IPS-11a (cell line): ENCODE measurements at regions not wholly inside any gene's neighbourhood (a gene's known extent, or its start where the extent isn't known, plus 50 kb on each side); places are given as distances from the start of the nearest gene placed in this dataset.

Experiments used
- H3K4me3 ChIP-seq: one replicate; pipeline ENCODE4 v1.5.1; 2013; ENCODE audit warnings: low read depth, low read length, control low read depth

- no peak overlapping the region for H3K4me3 ChIP-seq
Measured at GRCh38 chr3:106789276-106789675, 588.0 kb upstream of the CCDC54 start.

- no peak overlapping the region for H3K4me3 ChIP-seq
Measured at GRCh38 chr3:106792716-106793115, 584.5 kb upstream of the CCDC54 start.

GRCh38 chr3:106794442-106794841 lies 582.8 kb upstream of the CCDC54 start:
- H3K4me3 ChIP-seq = no peak overlapping the region

GRCh38 chr3:106795553-106795952 lies 581.7 kb upstream of the CCDC54 start:
- no peak overlapping the region for H3K4me3 ChIP-seq

DNA sequence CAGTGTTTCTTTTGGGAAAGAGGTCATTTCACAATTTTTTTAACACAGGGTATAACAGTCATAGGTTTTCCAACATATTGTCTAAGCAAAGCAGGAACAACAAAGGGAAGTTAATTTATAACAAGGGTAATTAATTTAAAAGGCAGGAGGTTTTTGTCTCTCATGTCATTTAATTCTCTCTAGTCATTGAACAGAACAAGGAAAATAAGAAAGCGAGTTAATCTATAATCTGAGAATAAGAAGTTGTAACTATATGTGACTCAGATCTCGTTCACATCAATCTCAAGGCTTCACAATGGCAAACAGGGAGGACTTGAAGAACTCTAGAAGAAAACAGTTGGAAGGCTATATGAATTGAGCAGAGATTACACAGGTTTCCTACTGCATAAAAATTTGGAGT lies 579.8 kb upstream of the CCDC54 start:
- H3K4me3 ChIP-seq = no peak overlapping the region

DNA sequence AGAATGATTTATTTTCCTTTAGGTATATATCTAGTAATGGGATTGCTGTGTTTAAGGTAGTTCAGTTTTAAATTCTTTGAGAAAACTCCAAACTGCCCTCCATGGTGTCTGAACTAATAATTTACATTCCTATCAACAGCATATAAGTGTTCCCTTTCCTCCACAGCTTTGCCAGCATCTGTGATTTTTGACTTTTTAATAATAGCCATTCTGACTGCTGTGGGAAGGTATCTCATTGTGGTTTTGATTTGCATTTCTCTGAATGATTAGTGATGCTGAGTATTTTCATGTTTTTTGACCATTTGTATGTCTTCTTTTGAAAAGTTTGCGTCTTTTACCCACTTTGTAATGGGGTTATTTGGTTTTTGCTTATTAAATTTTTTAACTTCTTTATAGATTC lies 571.6 kb upstream of the CCDC54 start:
- H3K4me3 ChIP-seq = no peak overlapping the region

DNA sequence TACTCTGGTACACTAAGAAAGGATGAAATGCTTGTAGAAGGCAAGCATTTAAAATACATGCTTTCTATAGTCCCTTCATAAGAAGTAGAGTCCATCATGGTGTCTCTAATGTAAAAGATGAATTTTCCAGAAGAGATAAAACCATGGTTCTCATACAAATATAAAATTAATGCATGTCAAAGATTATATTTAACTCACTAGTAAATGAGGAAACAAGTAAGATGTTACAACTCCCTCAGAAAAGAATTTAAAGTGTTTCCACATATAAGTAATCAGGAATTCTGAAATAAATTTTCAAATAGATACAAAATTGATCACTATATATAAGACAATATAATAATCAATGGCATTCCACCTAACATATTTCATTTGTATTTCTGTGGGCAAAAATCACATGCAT lies 570.3 kb upstream of the CCDC54 start:
- H3K4me3 ChIP-seq = no peak overlapping the region

DNA sequence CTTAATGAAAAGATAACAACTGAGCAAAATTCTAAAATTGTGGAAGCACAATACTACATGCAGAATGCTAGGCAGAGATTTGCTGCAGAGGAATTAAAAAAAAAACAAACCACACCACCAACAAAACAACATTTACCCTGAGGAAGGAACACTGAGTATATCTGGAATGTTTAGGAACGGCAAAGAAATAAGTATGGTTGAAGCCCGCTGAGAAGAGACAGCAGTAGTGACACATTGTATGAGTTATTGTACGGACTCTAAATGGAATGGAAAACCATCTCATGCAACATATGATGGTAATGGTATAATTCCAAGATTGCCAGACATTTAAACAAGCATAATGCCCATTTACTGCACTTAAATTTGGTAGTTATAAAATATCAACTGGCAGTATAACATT lies 568.2 kb upstream of the CCDC54 start:
- no peak overlapping the region for H3K4me3 ChIP-seq

DNA sequence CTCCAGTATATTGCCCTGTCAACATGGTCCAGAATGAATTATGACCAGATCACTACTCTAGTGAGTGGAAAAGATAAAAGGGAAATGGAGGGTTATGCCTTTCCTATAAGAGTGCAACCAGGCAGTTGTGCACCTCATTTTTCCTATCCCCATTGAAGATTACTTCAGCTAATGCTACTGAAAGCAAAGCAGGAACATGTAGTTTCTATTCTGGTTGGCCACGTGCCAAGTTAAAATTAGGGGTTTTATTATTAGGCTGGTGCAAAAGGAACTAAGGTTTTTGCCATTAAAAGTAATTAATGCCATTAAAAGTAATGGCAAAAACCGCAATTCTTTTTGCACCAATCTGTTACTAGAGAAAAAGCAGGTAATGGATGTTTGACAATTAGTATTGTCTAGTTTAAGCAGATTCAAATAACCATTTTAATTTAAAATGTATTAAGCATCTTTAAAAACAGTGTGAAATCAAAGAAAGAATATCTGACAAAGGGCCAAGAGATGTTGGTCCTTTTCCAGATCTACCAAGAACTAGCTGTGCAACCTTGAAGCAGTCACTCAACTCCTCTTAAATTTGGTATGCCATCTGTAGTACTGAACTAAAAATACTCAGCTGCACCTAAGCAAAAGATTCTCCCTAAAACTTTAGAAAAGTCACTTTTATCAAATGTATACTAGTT lies 567.5 kb upstream of the CCDC54 start:
- H3K4me3 ChIP-seq = no peak overlapping the region

GRCh38 chr3:106810300-106810875 lies 566.9 kb upstream of the CCDC54 start:
- no peak overlapping the region for H3K4me3 ChIP-seq

GRCh38 chr3:106811376-106811775 lies 565.9 kb upstream of the CCDC54 start:
- no peak overlapping the region for H3K4me3 ChIP-seq

- H3K4me3 ChIP-seq = no peak overlapping the region
Measured at GRCh38 chr3:106813742-106814141, 563.5 kb upstream of the CCDC54 start.

DNA sequence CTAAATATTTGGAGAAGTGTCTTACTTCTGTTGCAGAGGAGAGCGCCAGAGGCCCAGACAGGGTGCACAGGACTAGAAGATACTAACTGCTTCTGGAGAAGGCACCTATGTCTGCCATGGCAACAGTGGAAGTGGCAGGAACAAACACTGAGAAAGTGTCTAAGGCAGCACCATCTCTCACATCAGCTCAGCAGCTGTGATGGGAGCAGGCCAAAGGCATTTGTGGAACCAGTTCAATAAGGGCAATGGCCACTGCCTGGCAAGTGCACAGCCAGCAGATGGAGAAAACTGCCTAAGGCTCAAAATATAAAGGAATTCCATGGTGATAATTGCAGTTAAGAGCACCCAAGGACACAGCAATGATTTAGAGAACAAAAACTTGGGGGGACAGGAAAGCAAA lies 563.0 kb upstream of the CCDC54 start:
- no peak overlapping the region for H3K4me3 ChIP-seq

- no peak overlapping the region for H3K4me3 ChIP-seq
Measured at GRCh38 chr3:106816838-106817237, 560.4 kb upstream of the CCDC54 start.

DNA sequence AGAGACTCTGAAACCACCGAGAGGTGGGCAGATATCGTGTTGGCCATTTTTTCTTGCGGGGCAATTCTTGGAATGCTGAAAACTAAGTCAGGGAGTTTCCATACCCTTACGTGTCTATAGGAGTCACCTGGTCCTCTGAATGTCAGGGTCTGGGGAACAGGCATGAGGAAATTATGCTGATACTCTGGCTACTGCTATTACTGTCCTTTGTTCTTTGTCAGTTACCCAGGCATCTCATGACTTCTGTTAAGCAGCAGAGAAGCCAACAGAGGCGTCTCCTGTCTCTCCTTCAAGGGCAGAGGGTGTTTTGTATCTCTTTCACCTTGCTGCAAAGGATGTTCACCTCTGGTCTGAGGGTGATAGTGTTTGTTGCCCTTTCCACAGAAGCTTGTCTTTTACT lies 559.5 kb upstream of the CCDC54 start:
- H3K4me3 ChIP-seq = no peak overlapping the region

GRCh38 chr3:106819440-106819839 lies 557.8 kb upstream of the CCDC54 start:
- H3K4me3 ChIP-seq = no peak overlapping the region

GRCh38 chr3:106820726-106821362 lies 556.4 kb upstream of the CCDC54 start:
- H3K4me3 ChIP-seq = no peak overlapping the region

DNA sequence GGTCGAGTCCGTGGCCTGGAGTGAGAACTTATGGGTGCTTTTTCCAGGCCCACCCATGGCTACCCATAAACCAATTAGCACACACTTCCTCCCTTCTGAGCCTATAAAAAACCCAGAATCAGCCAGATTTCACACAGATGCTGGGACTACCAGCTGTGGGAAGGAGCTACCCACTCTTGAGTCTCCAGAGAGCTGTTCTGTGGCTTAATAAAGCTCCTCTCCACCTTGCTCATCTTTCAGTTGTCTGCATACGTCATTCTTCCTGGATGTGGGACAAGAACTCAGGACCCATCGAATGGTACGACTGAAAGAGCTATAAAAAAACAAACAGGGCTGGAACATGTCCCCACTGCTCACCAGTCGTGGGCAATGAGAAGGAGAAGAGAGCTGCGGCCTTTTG lies 555.4 kb upstream of the CCDC54 start:
- no peak overlapping the region for H3K4me3 ChIP-seq

GRCh38 chr3:106822204-106822603 lies 555.0 kb upstream of the CCDC54 start:
- H3K4me3 ChIP-seq = no peak overlapping the region

- no peak overlapping the region for H3K4me3 ChIP-seq
Measured at GRCh38 chr3:106823701-106824100, 553.5 kb upstream of the CCDC54 start.

GRCh38 chr3:106824856-106825255 lies 552.4 kb upstream of the CCDC54 start:
- H3K4me3 ChIP-seq = no peak overlapping the region

GRCh38 chr3:106825962-106826605 lies 551.2 kb upstream of the CCDC54 start:
- H3K4me3 ChIP-seq = no peak overlapping the region
